IPS-18a (cell line): ENCODE measurements at regions not wholly inside any gene's neighbourhood (a gene's known extent, or its start where the extent isn't known, plus 50 kb on each side); places are given as distances from the start of the nearest gene placed in this dataset.

Experiments
- H3K27ac ChIP-seq: one replicate; pipeline ENCODE4 v1.5.1; 2013; ENCODE audit warnings: low read length
- H3K27me3 ChIP-seq: one replicate; pipeline ENCODE4 v1.6.1; 2013; ENCODE audit warnings: mild to moderate bottlenecking, low read length; ENCODE audit not compliant: control insufficient read depth, insufficient read depth
- H3K36me3 ChIP-seq: one replicate; pipeline ENCODE4 v1.6.1; 2013; ENCODE audit warnings: low read depth, low read length; ENCODE audit not compliant: control insufficient read depth
- H3K4me1 ChIP-seq: one replicate; pipeline ENCODE4 v1.6.1; 2013; ENCODE audit warnings: low read depth, low read length; ENCODE audit not compliant: control insufficient read depth
- H3K4me3 ChIP-seq: one replicate; pipeline ENCODE4 v1.5.1; 2013; ENCODE audit warnings: low read length
- H3K9ac ChIP-seq: one replicate; pipeline ENCODE4 v1.6.1; 2013; ENCODE audit warnings: mild to moderate bottlenecking, low read length, moderate library complexity
- H3K9me3 ChIP-seq: one replicate; pipeline ENCODE4 v1.6.1; 2013; ENCODE audit warnings: low read depth, low read length; ENCODE audit not compliant: control insufficient read depth

- H3K9me3 ChIP-seq: no peaks in the 10 kb centered on the region
- no peaks in the 10 kb centered on the region for H3K4me1 ChIP-seq
- H3K27ac ChIP-seq: no peak overlapping the region
- no peaks in the 10 kb centered on the region for H3K36me3 ChIP-seq
- H3K4me3 ChIP-seq: no peak overlapping the region
- H3K27me3 ChIP-seq: no peaks in the 10 kb centered on the region
- H3K9ac ChIP-seq: no peak overlapping the region
These were observed 829.3 kb downstream of the TBC1D22A start for GRCh38 chr22:47591709-47592108.

GRCh38 chr22:47591016-47591415 lies 828.6 kb downstream of the TBC1D22A start:
- no peak overlapping the region for H3K27ac ChIP-seq
- no peak overlapping the region for H3K4me3 ChIP-seq
- no peaks in the 10 kb centered on the region for H3K27me3 ChIP-seq
- H3K4me1 ChIP-seq: no peaks in the 10 kb centered on the region
- no peak overlapping the region for H3K9ac ChIP-seq
- H3K36me3 ChIP-seq: no peaks in the 10 kb centered on the region
- H3K9me3 ChIP-seq: peaks cover 6% of the 10 kb centered on the region

DNA sequence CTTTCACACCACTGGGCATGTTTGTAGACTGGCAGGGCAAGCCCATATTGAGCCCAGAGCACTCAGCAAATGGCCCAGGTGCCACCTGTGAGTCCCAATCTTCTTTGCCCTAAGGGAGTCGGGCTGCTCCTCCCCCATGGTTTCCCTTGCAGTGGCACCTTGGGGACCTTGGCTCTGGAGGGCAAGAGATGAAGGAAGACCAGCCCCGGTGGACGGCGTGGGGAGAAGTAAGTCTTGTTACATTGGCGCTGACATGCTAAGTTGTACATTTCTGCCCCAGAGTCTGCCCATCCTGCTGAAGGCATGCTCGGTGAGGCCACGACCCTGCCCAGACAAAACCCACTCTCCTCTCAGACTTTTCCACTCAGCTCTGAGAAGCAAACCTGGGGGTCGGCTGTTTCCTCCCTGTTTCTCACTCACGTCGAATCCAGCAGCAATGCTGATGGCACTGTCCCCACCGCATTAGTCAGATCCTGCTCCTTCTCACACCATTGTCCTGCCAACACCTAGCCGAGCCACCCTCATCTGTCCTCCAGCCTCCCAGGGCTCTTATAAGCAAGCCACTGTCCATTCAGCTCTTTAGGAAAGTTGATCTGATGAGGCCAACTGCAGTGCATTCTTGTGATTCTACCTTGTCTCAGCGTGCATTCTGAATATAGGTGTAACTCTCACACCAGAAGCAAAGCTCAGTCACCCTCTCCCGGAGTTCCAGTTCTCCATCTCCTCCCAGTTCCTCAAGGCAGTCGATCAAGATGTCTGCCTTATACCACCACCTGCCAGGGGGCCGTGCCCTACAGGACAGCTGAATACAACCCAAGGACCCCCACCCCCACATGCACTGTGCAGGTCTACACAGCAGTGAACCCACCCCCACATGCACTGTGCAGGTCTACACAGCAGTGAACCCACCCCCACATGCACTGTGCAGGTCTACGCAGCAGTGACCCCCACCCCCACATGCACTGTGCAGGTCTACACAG lies 827.1 kb downstream of the TBC1D22A start:
- Histone ChIP-seq H3K9me3 (peaks cover 14% of the 10 kb centered on the region), H3K27ac (no peak overlapping the region)

GRCh38 chr22:47588578-47588960 lies 826.1 kb downstream of the TBC1D22A start:
- no peaks in the 10 kb centered on the region for H3K4me1 ChIP-seq
- no peak overlapping the region for H3K4me3 ChIP-seq
- no peaks in the 10 kb centered on the region for H3K27me3 ChIP-seq
- H3K27ac ChIP-seq: no peak overlapping the region
- H3K9me3 ChIP-seq: peaks cover 23% of the 10 kb centered on the region
- H3K9ac ChIP-seq: no peak overlapping the region
- H3K36me3 ChIP-seq: no peaks in the 10 kb centered on the region

More for the DNA sequence above, 827.1 kb downstream of the TBC1D22A start:
- Histone ChIP-seq H3K27me3 (no peaks in the 10 kb centered on the region), H3K36me3 (no peaks in the 10 kb centered on the region), H3K4me3 (no peak overlapping the region), H3K9ac (no peak overlapping the region), H3K4me1 (no peaks in the 10 kb centered on the region)

- Histone ChIP-seq H3K4me3 (no peak overlapping the region), H3K36me3 (no peaks in the 10 kb centered on the region), H3K9me3 (peaks cover 23% of the 10 kb centered on the region), H3K27me3 (no peaks in the 10 kb centered on the region), H3K9ac (no peak overlapping the region), H3K27ac (no peak overlapping the region), H3K4me1 (no peaks in the 10 kb centered on the region)
These were observed 825.6 kb downstream of the TBC1D22A start for GRCh38 chr22:47587861-47588577.

- Histone ChIP-seq H3K9me3 (peaks cover 26% of the 10 kb centered on the region), H3K36me3 (no peaks in the 10 kb centered on the region), H3K27ac (no peak overlapping the region), H3K4me1 (no peaks in the 10 kb centered on the region), H3K4me3 (no peak overlapping the region), H3K9ac (no peak overlapping the region), H3K27me3 (no peaks in the 10 kb centered on the region)
These were observed 824.9 kb downstream of the TBC1D22A start for GRCh38 chr22:47587361-47587760.

DNA sequence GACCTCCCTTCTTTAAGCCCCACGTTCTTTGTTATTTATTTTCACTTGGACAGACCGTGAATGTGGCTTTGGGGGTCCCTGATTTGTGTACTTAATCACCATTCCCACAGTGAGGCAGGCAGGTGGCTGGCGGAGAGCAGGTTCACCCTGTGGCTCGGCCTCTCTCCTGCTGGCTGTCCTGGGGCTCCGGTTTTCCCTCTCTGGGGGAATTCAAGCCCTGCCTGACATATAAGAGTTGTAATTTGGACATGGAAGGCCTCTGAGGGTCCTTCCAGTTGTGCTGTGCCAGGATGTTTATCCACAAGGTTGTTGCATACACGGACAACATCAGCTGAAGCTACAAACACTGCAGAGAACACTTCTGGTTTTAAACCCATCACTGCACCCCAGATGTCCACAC lies 824.5 kb downstream of the TBC1D22A start:
- no peak overlapping the region for H3K4me3 ChIP-seq
- peaks cover 28% of the 10 kb centered on the region for H3K9me3 ChIP-seq
- no peak overlapping the region for H3K9ac ChIP-seq

DNA sequence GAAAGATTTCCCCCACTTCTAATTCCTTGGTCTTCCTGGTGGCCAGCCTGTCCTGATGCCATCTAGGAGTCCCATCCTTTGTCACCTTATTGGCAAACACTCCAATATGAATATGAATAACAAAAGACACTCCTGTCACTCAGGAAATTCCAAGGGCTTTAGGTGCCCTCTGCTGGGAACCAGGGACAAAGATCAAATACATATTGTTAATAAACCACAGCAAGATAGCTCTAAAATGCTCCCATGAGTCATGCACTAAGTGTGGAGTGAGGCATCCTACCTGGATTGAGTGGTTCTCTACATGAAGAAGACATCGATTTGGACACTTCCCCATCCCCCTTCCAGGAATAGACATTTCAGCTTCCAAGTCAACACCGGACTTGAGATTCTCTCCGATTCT lies 823.6 kb downstream of the TBC1D22A start:
- no peak overlapping the region for H3K9ac ChIP-seq
- H3K36me3 ChIP-seq: no peaks in the 10 kb centered on the region
- no peak overlapping the region for H3K27ac ChIP-seq
- no peak overlapping the region for H3K4me3 ChIP-seq
- no peaks in the 10 kb centered on the region for H3K4me1 ChIP-seq
- H3K9me3 ChIP-seq: peaks cover 34% of the 10 kb centered on the region
- no peaks in the 10 kb centered on the region for H3K27me3 ChIP-seq

More for the DNA sequence above, 824.5 kb downstream of the TBC1D22A start:
- Histone ChIP-seq H3K27ac (no peak overlapping the region), H3K4me1 (no peaks in the 10 kb centered on the region), H3K36me3 (no peaks in the 10 kb centered on the region), H3K27me3 (no peaks in the 10 kb centered on the region)

- Histone ChIP-seq H3K4me1 (no peaks in the 10 kb centered on the region), H3K4me3 (no peak overlapping the region), H3K9ac (no peak overlapping the region), H3K27me3 (no peaks in the 10 kb centered on the region), H3K27ac (no peak overlapping the region), H3K9me3 (peaks cover 47% of the 10 kb centered on the region), H3K36me3 (no peaks in the 10 kb centered on the region)
These were observed 821.6 kb downstream of the TBC1D22A start for GRCh38 chr22:47583959-47584562.

DNA sequence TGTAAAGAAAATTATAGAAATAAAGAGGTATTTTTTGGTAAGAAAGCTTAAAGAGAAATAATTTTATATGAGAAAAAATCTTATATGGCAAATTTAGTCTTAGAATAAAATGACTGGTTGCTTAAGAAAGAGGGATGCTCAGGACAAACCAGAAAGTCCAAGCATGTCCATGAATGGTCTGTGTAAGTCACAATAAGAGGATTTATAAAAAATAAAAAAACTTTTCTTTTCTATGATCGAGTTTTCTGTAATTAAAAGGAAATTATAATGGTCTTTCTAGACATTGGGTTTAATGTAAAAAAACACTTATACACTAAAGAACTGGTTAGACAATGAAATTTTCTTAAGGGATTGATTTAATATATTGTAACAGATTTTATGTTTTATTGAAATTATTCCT lies 819.6 kb downstream of the TBC1D22A start:
- Histone ChIP-seq H3K27me3 (no peaks in the 10 kb centered on the region), H3K9ac (no peak overlapping the region), H3K27ac (no peak overlapping the region), H3K4me3 (no peak overlapping the region), H3K9me3 (peaks cover 47% of the 10 kb centered on the region), H3K4me1 (no peaks in the 10 kb centered on the region), H3K36me3 (no peaks in the 10 kb centered on the region)

DNA sequence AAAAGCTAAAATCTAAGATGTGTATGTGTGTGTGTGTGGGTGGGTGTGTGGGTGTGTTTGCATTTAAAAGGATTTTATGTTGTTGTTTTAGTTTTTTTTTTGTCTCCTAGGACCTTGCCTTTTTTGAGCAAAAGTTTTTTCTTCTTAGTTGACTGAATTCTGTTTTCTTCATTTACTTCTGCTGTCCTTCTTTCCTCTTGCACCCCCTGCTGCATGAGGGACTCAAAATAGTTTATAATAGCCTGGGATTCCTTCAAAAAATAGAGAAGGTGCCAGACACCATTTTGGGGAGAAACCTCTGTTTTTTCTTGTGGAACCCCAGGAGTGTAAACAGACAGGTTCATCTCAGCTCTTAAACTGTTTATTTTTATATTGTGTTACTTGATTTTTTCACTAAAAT lies 817.7 kb downstream of the TBC1D22A start:
- H3K36me3 ChIP-seq: no peaks in the 10 kb centered on the region
- H3K9me3 ChIP-seq: peaks cover 39% of the 10 kb centered on the region
- H3K4me1 ChIP-seq: no peaks in the 10 kb centered on the region
- no peak overlapping the region for H3K27ac ChIP-seq
- no peaks in the 10 kb centered on the region for H3K27me3 ChIP-seq
- H3K9ac ChIP-seq: no peak overlapping the region
- no peak overlapping the region for H3K4me3 ChIP-seq
